ENCODE measurements at regions not wholly inside any gene's neighbourhood (a gene's known extent, or its start where the extent isn't known, plus 50 kb on each side); places are given as distances from the start of the nearest gene placed in this dataset.

DNA sequence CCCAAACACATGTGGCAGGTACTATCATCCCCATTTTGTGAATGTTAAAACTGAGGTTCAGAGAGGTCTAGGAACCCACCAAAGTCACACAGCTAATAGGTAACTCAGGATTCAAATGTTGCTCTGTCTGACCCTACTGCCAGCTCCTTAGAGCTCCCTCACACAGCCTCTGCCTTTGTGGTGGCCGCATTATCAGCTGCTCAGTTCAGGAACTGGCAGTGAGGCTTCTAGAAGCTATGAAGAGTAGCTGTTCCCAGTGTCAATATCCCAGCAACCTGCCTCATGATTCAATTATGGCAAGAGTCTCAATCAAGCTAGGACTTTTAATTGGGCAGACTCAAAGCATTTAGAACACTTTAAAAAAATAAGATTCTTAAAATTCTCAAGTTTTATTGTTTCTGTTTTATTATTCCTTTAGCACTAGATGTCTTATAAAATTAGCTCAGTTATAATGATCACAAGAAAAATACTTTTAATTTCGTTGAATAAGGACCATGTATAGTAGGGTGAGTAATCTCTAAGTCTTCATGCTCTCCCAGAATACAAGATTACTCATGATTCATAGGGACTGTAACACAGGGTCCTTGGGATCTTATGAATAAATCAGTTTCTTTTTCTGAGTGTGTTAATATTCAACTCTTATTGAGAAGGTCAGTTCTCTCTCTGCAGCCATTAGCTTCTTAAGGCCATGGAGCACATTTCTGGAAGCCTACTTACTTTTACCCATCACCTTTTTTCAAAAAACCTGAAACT, 342.7 kb downstream of the RND3 start:
- TF ChIP-seq, protein P1, sequence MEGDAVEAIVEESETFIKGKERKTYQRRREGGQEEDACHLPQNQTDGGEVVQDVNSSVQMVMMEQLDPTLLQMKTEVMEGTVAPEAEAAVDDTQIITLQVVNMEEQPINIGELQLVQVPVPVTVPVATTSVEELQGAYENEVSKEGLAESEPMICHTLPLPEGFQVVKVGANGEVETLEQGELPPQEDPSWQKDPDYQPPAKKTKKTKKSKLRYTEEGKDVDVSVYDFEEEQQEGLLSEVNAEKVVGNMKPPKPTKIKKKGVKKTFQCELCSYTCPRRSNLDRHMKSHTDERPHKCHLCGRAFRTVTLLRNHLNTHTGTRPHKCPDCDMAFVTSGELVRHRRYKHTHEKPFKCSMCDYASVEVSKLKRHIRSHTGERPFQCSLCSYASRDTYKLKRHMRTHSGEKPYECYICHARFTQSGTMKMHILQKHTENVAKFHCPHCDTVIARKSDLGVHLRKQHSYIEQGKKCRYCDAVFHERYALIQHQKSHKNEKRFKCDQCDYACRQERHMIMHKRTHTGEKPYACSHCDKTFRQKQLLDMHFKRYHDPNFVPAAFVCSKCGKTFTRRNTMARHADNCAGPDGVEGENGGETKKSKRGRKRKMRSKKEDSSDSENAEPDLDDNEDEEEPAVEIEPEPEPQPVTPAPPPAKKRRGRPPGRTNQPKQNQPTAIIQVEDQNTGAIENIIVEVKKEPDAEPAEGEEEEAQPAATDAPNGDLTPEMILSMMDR (IDR thresholded peaks at IDR 0.05; ENCODE audit: extremely low read depth in 1 of 2, insufficient read depth in 1 of 2, low read depth in 1 of 2, low read length in 2 of 2), result no peak
- no peak for TF ChIP-seq POLR2AphosphoS5 (IDR thresholded peaks at IDR 0.05; ENCODE audit: insufficient read depth, low read depth, low read length)
